Left ventricle myocardium superior (tissue), 1 donor: ENCODE measurements at regions not wholly inside any gene's neighbourhood (a gene's known extent, or its start where the extent isn't known, plus 50 kb on each side); places are given as distances from the start of the nearest gene placed in this dataset.

Experiments used
- ATAC-seq: fragments of 200-7000 bp; cut with Tn5 transposase; one replicate; pipeline ENCODE4 v1.9.1; 2020; ENCODE audit warnings: mild to moderate bottlenecking, moderate library complexity
- DNase-seq: peaks from one replicate; pipeline ENCODE4 v3.0.0-alpha.2; 2020
- intact Hi-C: fragments of 100-400 bp; cut with micrococcal nuclease; formaldehyde crosslinking; loops from one replicate; pipeline ENCODE4 v1.11.0; 2022
- donor health status: DM: no; HTN: yes; CAD: no; lungs with severe emphysema.

DNA sequence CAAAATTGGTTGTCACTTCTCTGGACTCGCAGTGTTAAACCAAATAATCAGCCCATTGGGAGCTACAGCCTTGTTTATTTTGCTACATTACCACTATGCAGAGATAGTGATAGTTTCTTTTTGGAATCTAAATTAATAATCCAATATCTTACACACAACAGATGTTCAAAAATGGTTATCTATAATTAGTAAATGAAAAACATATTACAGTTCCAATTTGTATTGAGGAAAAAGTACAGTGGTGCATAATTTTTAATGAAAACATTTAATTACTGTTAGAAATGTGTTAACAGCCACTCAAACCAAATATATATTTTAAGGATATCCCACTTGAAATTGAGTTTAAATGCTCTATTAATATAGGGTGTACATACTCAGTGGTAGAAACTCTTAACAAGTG is 327.3 kb upstream of the MARCKS start:
- ATAC-seq: no peak
- intact Hi-C loops: no loop called here

GRCh38 chr6:113530769-113531168 is 326.4 kb upstream of the MARCKS start:
- intact Hi-C loops: no loop called here
- DNase-seq (no peak), ATAC-seq (no peak)

More for the DNA sequence above, 327.3 kb upstream of the MARCKS start:
- DNase-seq: no peak

DNA sequence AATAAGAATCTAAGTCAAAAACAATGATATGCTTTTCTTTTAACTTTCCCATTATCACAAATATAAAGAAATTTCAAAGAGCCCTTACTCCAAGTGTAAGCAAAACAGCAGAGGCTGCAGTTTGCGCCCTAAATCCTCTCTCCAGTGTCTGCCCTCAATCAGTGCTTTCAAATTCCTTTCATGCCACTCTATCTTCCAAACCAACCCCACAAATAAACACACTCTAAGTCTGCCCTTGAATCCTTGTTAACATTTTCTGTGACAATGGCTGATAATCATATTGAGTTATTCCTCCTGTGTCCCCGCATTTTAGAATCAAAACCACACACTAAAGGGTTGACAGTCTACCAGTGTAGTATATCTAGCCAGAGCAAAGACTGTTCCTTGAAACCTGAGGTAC is 317.9 kb upstream of the MARCKS start:
- intact Hi-C loops: no loop called here
- ATAC-seq: no peak
- no peak for DNase-seq

DNA sequence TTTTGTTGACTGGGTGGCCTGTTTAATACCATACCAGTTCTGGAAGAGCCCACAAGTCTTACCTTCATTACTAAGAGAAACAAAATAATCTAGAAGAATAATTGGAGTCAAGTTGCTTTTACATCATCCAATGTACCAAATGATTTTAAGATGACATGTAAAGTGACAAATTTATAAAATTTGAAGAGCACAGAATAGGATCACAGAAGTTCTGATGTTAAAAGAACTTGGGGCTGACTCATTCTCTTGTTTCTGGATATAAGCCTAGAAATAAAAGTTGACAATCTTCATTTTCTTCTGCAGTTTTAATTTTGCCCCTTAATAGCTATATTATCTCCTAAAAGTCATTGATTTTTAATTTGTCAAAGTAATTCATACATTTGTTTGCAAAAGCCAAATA is 317.5 kb upstream of the MARCKS start:
- ATAC-seq (no peak), DNase-seq (no peak)
- intact Hi-C loops: no loop called here

DNA sequence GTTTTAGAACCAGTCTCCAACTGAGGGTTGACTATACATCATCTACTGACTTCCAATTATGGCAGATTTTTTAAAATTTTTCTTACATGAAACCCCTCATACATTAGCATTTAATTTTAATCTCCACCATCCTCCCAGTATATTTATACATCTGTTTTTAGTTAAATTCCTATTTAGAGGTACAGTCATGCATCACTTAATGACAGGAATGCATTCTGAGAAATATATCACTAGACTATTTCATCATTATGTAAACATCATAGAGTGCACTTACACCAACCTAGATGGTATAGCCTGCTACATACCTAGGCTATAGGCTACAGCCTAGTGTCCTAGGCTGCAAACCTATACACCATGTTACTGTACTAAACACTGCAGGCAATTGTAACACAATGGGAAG is 316.7 kb upstream of the MARCKS start:
- no peak for ATAC-seq
- intact Hi-C loops: no loop called here
- no peak for DNase-seq

DNA sequence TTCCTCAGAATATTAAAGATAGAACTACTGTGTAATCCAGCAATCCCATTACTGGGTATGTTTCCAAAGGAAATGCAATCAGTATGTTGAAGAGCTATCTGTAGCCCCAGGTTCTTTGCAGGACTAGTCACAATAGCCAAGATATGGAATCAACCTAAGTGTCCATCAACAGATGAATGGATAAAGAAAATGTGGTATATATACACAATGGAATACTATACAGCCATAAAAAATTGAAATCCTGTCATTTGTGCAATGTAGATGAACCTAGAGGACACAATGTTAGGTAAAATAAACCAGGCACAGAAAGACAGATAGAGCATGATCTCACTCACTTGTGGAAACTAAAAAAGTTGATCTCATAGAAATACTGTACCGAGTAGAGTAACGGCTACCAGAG is 306.0 kb upstream of the MARCKS start:
- DNase-seq: no peak
- intact Hi-C loops: no loop called here
- ATAC-seq: no peak

GRCh38 chr6:113556775-113557174 is 300.4 kb upstream of the MARCKS start:
- no peak for DNase-seq
- intact Hi-C loops: no loop called here
- ATAC-seq: no peak

DNA sequence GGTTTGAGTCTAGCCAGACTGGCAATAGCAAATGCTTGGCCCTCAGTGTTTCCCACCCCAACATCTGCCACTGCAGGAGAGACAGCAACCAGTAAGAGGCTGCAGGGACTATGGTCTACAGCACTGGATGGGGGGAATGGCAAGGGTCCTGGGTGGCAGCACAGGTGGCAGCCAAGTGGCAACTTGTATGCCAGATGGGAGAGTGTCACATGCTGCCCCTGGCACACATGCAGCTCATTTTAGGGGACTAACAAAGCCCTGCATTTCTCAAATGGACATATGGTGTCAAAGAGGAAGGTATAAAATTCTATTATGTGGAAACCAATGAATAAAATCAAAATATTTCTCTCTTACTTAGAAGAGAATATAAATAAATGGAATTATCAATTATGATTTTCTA is 298.7 kb upstream of the MARCKS start:
- no peak for DNase-seq
- no peak for ATAC-seq
- intact Hi-C loops: no loop called here

DNA sequence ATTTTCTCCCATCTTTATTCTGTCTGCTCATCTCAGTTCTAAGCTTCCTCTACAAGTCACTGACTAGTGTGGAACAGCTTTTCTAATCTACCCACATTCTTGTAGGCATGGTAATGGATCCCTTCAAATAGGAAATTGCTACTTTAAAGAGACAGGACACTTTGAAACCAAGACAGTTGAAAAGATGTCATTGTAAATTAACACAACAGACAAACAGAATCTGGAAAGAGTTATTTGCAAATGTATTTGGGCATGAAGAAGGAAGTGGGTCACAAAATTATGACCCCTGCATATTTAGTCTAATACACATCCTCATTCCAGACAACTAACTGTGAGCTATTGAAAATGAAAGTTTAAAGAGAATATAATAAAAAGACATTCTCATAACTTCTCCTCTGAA is 298.2 kb upstream of the MARCKS start:
- ATAC-seq (no peak), DNase-seq (no peak)
- intact Hi-C loops: no loop called here

DNA sequence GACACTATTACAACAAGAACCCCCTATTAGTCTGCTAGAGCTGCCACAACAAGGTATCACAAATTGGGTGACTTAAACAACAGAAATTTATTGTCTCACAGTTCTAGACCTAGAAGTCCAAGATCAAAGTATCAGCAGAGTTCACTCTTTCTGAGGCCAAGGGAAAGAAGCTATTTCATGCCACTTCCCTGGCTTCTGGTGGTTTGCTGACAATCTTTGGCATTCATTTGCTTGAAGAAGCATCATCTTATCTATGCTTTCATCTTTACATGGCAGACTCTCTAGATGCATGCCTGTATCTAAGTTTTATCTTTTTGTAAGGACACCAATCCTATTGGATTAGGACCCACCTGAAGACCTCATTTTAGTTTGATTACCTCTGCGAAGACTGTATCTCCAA is 296.8 kb upstream of the MARCKS start:
- no peak for DNase-seq
- ATAC-seq: no peak
- intact Hi-C loops: no loop called here

GRCh38 chr6:113560908-113561307 is 296.2 kb upstream of the MARCKS start:
- intact Hi-C loops: no loop called here
- DNase-seq (no peak), ATAC-seq (no peak)

DNA sequence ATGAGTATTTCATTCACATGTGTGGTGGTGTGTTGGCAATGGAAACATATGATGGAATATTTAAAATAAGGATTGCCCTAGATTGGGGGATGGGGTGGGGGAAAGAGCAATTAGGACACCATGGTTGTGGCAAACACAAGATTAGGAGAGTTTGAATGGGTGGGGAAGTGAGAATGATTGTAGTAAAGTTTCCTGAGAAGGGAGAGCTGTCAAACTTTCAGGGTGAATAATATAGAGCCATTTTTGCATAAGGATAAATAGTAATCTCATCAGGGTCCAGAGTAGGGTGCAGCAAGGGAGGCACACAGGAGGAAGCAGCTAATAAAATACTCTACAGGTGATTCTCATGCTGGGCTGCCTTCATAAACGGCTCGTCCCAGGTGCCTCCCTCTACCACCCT is 294.9 kb upstream of the MARCKS start:
- DNase-seq (no peak), ATAC-seq (no peak)
- intact Hi-C loops: no loop called here

DNA sequence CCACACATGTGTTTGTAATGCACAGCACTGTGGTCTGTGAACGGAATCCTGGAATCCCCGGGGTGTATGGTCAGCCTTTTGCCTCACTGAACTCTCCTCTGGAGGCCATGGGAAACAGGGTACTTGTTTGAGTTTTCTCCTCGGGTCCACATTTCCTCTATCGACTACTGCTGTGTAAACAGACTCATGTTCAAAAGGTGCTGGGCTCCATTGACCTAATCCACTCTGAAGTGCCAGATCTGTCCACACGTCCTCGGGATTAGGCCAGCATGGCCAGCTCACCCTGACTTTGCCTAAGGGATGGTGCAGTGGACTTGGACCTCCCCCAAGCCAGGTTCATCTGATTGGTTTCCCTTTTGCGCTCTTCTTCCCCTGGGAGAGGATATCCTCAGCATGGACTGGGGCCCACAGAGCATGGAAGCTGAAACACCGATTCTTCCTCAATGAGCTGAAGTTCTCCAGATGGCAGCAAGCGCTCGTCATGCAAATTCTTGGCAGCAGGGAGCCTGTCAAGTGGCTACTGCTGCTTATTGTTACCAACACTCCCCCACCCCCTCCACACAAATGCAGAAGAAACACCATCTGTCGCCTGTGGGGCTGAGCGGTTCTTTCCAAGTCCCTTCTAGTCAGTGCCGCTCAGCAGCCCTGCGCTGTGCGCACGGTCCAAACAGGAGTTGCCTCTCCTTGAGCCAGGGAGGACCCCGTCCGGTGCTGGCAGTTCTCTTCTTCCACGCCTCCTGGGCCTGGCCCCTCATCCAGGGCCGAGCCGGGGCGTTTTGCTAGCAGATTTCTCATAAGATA is 292.6 kb upstream of the MARCKS start:
- intact Hi-C loops: no loop called here
- ATAC-seq: peak; percentile 99
- peak; percentile 88 for DNase-seq

- intact Hi-C loops: no loop called here
- ATAC-seq: peak; percentile 8
- DNase-seq: no peak
Measured at GRCh38 chr6:113565306-113565705, 291.8 kb upstream of the MARCKS start.

DNA sequence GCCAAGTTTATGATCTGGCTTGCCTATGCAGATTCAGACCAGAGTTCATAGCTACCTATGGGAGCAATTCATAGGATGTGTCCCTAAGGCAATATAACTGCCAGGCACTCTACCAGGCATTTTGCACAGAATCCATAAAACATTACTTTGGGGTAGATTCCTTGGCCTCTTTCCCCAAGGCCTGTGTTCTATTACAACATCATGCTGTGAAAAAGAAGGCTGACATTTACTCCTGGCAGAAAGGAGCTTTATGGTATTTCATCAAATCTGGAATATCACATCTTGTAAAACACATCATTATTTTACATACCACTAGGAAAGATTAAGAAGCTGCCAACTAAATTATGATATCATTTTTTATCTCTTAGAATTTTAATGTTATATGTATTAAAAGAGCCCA is 287.0 kb upstream of the MARCKS start:
- ATAC-seq: no peak
- intact Hi-C loops: no loop called here
- DNase-seq: no peak

- intact Hi-C loops: no loop called here
- ATAC-seq (no peak), DNase-seq (no peak)
Measured at GRCh38 chr6:113570641-113571040, 286.5 kb upstream of the MARCKS start.

DNA sequence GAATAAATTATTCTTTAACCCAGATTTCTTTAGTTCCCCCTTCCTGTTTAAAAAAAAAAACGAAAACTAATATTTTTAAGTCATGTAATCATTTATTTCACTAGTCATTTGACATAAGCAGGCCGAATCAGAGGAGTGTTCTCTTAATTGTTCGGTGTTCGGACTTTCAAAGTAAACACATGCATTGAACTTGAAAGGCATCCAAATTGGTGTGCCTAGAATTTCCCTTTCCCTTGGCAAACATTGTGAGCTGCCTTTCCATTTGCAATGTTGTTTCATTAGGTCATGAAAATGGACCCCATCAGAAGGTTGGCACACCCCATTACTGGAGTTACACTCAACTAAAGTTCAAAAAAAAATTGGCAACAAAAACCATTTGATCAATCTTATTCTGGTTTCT is 283.0 kb upstream of the MARCKS start:
- no peak for DNase-seq
- no peak for ATAC-seq
- intact Hi-C loops: no loop called here

DNA sequence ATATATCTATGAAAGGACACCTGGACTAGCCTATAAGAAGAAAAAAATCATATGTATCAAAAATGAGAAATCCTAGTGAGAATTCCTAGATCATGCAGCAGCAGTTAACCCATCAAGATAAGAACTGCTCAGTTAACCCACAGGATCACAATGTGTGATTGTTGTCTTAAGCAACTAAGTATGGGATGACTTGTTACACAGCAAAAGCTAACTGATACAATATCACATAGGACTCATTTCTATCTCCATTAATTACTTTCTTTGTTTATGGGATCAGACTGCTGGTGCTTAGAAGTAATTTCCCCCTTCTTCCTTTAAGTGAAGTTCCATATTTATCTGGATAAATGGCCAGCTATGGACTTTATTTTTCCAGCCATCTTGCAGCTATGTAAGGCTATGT is 280.8 kb upstream of the MARCKS start:
- intact Hi-C loops: no loop called here

DNA sequence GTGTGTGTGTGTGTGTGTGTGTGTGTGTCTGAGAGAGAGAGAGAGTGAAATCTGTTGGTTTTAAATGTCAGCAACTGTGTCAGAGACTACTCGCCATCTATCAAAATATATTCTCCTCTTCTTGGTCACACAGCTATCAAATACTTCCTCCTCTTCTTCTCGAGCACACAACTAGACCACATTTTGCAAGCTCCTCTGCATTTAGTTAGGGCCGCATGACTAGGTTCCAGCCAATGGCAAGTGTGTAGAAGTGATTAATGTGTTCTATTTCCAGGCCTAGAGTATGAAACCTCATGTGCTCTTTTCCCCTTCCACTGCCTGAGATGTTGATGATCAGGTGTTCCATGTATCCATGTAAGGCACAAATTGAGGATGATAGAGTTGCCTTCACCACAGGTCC is 278.5 kb upstream of the MARCKS start:
- intact Hi-C loops: no loop called here
- DNase-seq (no peak), ATAC-seq (no peak)

More for the DNA sequence above, 280.8 kb upstream of the MARCKS start:
- no peak for DNase-seq
- ATAC-seq: no peak

DNA sequence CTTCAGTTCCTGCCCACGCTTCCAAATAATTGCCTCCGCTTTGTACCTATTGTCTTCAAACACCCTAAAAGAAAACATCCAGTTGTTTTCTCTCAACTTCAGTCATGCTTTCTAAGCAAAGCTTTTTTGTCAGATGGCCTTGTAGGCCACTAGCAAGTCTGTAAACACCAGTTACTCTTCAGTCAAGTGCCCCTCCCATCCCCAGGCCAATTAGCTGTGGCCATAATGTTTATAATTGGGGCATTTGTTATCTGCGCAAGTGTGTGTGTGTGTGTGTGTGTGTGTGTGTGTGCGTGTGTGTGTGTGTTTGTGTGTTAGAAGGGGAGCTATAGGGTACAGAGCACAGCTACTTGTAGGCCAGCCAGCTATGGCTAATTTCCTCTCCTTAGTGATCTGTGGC is 272.4 kb upstream of the MARCKS start:
- no peak for ATAC-seq
- no peak for DNase-seq
- intact Hi-C loops: no loop called here

DNA sequence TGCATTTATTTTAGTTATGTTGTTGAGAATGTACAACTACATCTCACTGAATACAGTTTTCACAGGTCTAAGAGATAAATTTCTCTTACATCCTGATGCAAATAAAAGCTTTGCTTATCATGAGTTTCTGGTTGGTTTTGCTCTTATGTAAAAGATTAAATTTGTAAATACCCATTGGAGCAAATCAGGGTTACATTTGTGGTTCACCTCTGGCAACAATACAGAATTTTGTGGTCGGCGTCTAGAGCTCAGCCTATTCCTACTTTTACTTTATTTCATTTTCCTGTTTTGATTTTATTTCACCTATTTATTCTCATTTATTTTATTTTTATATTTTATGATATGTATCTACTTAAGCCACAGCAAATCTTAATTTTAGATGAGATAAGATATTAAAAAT is 271.9 kb upstream of the MARCKS start:
- no peak for DNase-seq
- ATAC-seq: no peak
- intact Hi-C loops: no loop called here
